GM12801 (cell line): ENCODE measurements at regions not wholly inside any gene's neighbourhood (a gene's known extent, or its start where the extent isn't known, plus 50 kb on each side); places are given as distances from the start of the nearest gene placed in this dataset.

Experiments used
- CTCF ChIP-seq: IDR thresholded peaks from one replicate; pipeline ENCODE4 v1.5.1; 2011; ENCODE audit warnings: control low read depth; ENCODE audit not compliant: insufficient read length; ENCODE audit errors: extremely low read depth

GRCh38 chr11:86142170-86142569 lies 73.3 kb upstream of the PICALM start:
- no peak for TF ChIP-seq CTCF

- TF ChIP-seq CTCF, result no peak
Measured at GRCh38 chr11:86141727-86142126, 72.8 kb upstream of the PICALM start.

GRCh38 chr11:86140334-86140990 lies 71.6 kb upstream of the PICALM start:
- no peak for TF ChIP-seq CTCF

- no peak for TF ChIP-seq CTCF
Measured at GRCh38 chr11:86138958-86139357, 70.1 kb upstream of the PICALM start.

GRCh38 chr11:86136538-86136937 lies 67.7 kb upstream of the PICALM start:
- TF ChIP-seq CTCF, result no peak

- no peak for TF ChIP-seq CTCF
Measured at GRCh38 chr11:86135319-86135714, 66.4 kb upstream of the PICALM start.

- no peak for TF ChIP-seq CTCF
Measured at GRCh38 chr11:86134580-86135318, 65.9 kb upstream of the PICALM start.
